Fibroblast of skin of left biceps (primary cell): ENCODE measurements at regions not wholly inside any gene's neighbourhood (a gene's known extent, or its start where the extent isn't known, plus 50 kb on each side); places are given as distances from the start of the nearest gene placed in this dataset.

Source experiments
- DNase-seq, 2 experiments: peaks; one replicate each; pipeline ENCODE4 v3.0.0-alpha.2; 2013; ENCODE audit warnings: low read depth in 2 of 2

- no peak for DNase-seq
Observed at GRCh38 chr22:26893173-26894110, 236.1 kb downstream of the MIAT start.

- DNase-seq, result no peak
Observed at GRCh38 chr22:26894362-26894761, 237.0 kb downstream of the MIAT start.

- peak; percentile 82 to 85 for DNase-seq
Observed at GRCh38 chr22:26894766-26895485, 237.5 kb downstream of the MIAT start.

GRCh38 chr22:26897384-26897783 is 240.0 kb downstream of the MIAT start:
- no peak for DNase-seq

GRCh38 chr22:26898946-26899605 is 241.7 kb downstream of the MIAT start:
- DNase-seq, result no peak

- DNase-seq, result no peak
Observed at GRCh38 chr22:26900787-26901186, 243.4 kb downstream of the MIAT start.

GRCh38 chr22:26901198-26901816 is 243.9 kb downstream of the MIAT start:
- no peak for DNase-seq

- DNase-seq, result no peak
Observed at GRCh38 chr22:26902401-26903029, 245.1 kb downstream of the MIAT start.

GRCh38 chr22:26903030-26903856 is 245.9 kb downstream of the MIAT start:
- DNase-seq, result no peak

- no peak for DNase-seq
Observed at GRCh38 chr22:26904483-26904882, 247.1 kb downstream of the MIAT start.

GRCh38 chr22:26905076-26905475 is 247.7 kb downstream of the MIAT start:
- no peak for DNase-seq

GRCh38 chr22:26905640-26906039 is 248.3 kb downstream of the MIAT start:
- DNase-seq, result no peak

GRCh38 chr22:26906464-26906863 is 249.1 kb downstream of the MIAT start:
- DNase-seq, result no peak

GRCh38 chr22:26907366-26907765 is 250.0 kb downstream of the MIAT start:
- no peak for DNase-seq

GRCh38 chr22:26910845-26911244 is 253.5 kb downstream of the MIAT start:
- no peak for DNase-seq

- DNase-seq, result no peak
Observed at GRCh38 chr22:26912655-26913345, 255.4 kb downstream of the MIAT start.

GRCh38 chr22:26914519-26915185 is 257.3 kb downstream of the MIAT start:
- DNase-seq, result no peak

GRCh38 chr22:26916236-26916635 is 258.8 kb downstream of the MIAT start:
- DNase-seq, result no peak

GRCh38 chr22:26918226-26918625 is 260.8 kb downstream of the MIAT start:
- no peak for DNase-seq
